Immature natural killer cell (primary cell): ENCODE measurements at regions not wholly inside any gene's neighbourhood (a gene's known extent, or its start where the extent isn't known, plus 50 kb on each side); places are given as distances from the start of the nearest gene placed in this dataset.

Source experiments
- DNase-seq, 3 donors: peaks; one replicate each; pipeline ENCODE4 v3.0.0; 2022; ENCODE audit warnings: mixed read lengths in 1 of 3
- H3K27ac Mint-ChIP-seq, 6 donors: one replicate each; pipeline ENCODE4 v1.8.0; 2020; ENCODE audit warnings: mixed read lengths in 6 of 6, mild to moderate bottlenecking in 5 of 6, inconsistent platforms in 4 of 6, moderate library complexity in 3 of 6
- H3K27me3 Mint-ChIP-seq, 3 donors: one replicate each; pipeline ENCODE4 v1.8.0; 2020 to 2021; ENCODE audit warnings: low read depth in 3 of 3, mild to moderate bottlenecking in 3 of 3, mixed read lengths in 3 of 3, moderate library complexity in 3 of 3, inconsistent platforms in 1 of 3
- H3K36me3 Mint-ChIP-seq, 3 donors: one replicate each; pipeline ENCODE4 v1.8.0; 2020; ENCODE audit warnings: mixed read lengths in 3 of 3, inconsistent platforms in 2 of 3, mild to moderate bottlenecking in 2 of 3
- H3K4me1 Mint-ChIP-seq, 2 donors: one replicate each; pipeline ENCODE4 v1.8.0; 2020; ENCODE audit warnings: inconsistent platforms in 2 of 2, mild to moderate bottlenecking in 2 of 2, mixed read lengths in 2 of 2, moderate library complexity in 1 of 2
- H3K4me3 Mint-ChIP-seq, 5 donors: one replicate each; pipeline ENCODE4 v1.8.0; 2020; ENCODE audit warnings: mild to moderate bottlenecking in 5 of 5, mixed read lengths in 5 of 5, inconsistent platforms in 3 of 5, moderate library complexity in 3 of 5
- H3K9me3 Mint-ChIP-seq, 6 donors: one replicate each; pipeline ENCODE4 v1.8.0; 2020; ENCODE audit warnings: mild to moderate bottlenecking in 6 of 6, mixed read lengths in 6 of 6, inconsistent platforms in 4 of 6, moderate library complexity in 3 of 6

DNA sequence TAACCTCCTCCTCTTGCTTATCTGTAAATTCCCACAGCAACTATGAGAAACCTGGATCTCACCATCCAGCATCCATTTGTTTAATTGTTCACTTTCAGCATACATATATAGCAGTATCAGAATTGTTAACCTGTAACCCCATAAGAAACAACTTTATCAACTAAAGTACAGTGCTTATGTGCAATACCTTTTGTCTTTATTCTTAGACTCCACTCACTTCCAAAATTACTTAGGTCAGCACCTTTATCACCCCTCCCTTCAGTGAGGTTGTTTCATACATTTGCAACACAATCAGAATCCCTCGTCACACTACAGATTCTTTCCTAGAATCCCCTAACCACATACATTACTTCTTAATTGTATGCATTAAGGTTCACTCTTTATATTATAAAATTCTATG lies 225.9 kb upstream of the NCKAP5 start:
- DNase-seq: no peak
- H3K4me1 Mint-ChIP-seq: no peaks in the 10 kb centered on the region
- H3K36me3 Mint-ChIP-seq: no peaks in the 10 kb centered on the region
- peaks cover 5 to 34% (median 11%) of the 10 kb centered on the region in 6 donors for H3K9me3 Mint-ChIP-seq
- no peak overlapping the region for H3K4me3 Mint-ChIP-seq
- H3K27me3 Mint-ChIP-seq: peaks cover 0 to under 1% (median 0%) of the 10 kb centered on the region in 3 donors
- no peak overlapping the region for H3K27ac Mint-ChIP-seq

DNA sequence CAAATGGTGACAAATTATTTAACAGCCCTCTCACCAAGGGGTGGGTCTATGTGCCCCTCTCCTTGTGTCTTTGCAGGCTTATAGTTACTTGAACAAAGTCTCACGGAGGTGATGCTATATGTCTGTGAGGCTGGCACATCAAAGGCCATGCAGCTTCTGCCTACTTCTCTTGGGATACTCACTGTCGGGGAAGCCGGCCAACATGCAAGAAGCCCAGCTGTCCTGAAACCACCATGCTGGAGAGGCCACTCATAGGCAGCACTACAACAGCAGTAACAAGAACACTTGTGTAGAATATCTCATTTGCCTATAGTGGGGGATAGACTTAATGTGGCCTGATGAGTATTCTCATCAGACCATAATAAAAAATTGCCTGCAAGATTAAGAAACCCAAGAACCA lies 233.7 kb upstream of the NCKAP5 start:
- no peak for DNase-seq
- no peaks in the 10 kb centered on the region for H3K36me3 Mint-ChIP-seq
- H3K4me1 Mint-ChIP-seq: no peaks in the 10 kb centered on the region
- peaks cover 3 to 6% (median 4%) of the 10 kb centered on the region in 6 donors for H3K9me3 Mint-ChIP-seq
- H3K4me3 Mint-ChIP-seq: no peak overlapping the region
- no peak overlapping the region for H3K27ac Mint-ChIP-seq
- peaks cover 0 to 4% (median under 1%) of the 10 kb centered on the region in 3 donors for H3K27me3 Mint-ChIP-seq

DNA sequence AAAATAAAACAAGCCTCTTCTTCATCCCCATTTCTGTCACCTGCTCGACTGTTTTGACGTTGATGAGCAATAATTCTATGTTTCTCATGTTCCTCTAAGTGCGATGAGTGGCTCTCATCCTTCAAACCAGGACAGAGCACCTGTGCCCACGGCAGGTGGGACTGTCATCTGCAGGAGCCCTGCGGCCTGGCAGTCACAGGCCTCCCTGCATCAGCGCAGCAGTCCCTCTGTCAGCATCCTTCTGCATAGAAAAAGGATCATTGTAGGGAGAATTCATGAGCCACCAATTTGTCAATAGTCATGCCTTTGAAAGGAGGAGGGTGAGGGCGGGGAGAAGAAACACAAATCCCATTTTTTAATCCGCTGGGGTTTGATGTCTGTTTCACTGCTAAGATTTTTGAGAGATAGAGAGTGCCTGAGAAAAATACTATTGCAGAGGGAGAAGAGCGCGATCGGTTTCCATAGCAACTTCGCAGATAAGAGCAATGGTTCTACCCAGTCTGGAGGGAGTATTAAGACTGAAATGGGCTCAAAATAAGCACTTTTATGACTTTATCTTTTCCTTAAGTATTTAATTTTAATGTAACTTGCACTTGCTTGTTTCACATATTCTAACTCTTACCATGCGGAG lies 234.3 kb upstream of the NCKAP5 start:
- H3K36me3 Mint-ChIP-seq: no peaks in the 10 kb centered on the region
- no peak overlapping the region for H3K4me3 Mint-ChIP-seq
- peaks cover 0 to 7% (median 1%) of the 10 kb centered on the region in 3 donors for H3K27me3 Mint-ChIP-seq
- peaks cover 2 to 6% (median 4%) of the 10 kb centered on the region in 6 donors for H3K9me3 Mint-ChIP-seq
- no peaks in the 10 kb centered on the region for H3K4me1 Mint-ChIP-seq
- DNase-seq: no peak
- H3K27ac Mint-ChIP-seq: no peak overlapping the region

DNA sequence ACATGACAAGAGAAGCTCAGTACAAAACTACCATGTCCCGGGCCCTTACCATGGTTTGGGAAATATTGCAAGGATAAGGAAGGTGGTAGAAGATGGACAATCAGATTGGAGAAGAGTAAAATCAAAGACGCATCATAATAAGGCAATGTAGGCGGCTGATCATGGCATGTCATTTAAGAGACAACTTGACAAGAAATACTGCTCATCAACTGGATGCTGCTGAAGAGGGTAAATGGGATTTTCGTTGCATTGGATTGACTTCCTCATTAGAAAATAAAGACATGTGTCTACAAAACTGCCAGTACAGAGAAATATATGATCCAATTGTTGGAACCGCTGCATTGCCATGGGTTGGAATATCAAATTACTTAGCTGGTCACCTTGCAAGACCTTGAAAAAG lies 238.3 kb upstream of the NCKAP5 start:
- Mint-ChIP-seq H3K9me3 (peaks cover 5 to 29% (median 13%) of the 10 kb centered on the region in 6 donors), H3K4me1 (no peaks in the 10 kb centered on the region), H3K27ac (no peak overlapping the region), H3K36me3 (peaks cover 0 to 8% (median 6%) of the 10 kb centered on the region in 3 donors), H3K27me3 (peaks cover 6 to 9% (median 8%) of the 10 kb centered on the region in 3 donors), H3K4me3 (no peak overlapping the region)
- DNase-seq: no peak

DNA sequence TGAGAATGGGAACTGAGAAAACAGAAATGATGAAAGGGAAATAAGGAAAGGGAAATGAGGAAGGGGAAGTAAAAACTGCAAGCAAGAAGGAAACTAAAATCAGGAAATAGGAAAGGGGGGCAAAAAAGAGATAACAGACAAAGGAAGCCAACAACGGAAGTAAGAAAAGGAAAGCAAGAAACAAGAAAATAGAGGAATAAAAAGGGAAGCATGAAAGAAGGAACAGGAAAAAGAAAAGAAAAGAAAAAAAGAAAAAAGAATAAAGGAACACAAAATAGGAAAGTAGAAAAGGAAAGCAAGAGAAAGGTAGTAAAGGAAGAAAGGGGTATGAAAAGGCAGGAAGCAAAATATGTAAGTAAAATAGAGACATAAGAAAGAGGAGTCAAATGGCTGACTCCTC lies 241.2 kb upstream of the NCKAP5 start:
- DNase-seq: no peak
- peaks cover 0 to 8% (median 6%) of the 10 kb centered on the region in 3 donors for H3K36me3 Mint-ChIP-seq
- no peak overlapping the region for H3K27ac Mint-ChIP-seq
- no peak overlapping the region for H3K4me3 Mint-ChIP-seq
- H3K27me3 Mint-ChIP-seq: peaks cover 6 to 8% (median 6%) of the 10 kb centered on the region in 3 donors
- peaks cover 5 to 29% (median 14%) of the 10 kb centered on the region in 6 donors for H3K9me3 Mint-ChIP-seq
- no peaks in the 10 kb centered on the region for H3K4me1 Mint-ChIP-seq

DNA sequence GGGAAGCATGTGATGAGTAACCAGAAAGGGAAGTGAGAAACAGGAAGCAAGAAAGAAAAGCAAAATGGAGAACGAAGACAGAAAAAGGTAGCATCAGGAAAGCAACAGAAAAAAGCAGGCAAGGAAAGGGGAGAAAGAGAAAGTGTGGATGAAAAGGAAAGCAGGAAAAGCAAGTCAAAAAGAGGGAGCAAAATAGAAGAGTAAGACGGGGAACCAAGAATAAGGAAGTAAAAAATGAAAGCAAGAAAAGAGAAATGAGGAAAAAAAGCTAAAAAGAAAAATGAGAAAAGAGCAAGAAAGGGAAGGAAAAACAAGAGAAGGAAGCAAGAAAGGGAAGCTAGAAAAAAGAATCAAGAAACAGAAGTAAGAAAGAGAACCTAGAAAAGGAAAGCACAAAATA lies 242.3 kb upstream of the NCKAP5 start:
- peaks cover 0 to 8% (median 6%) of the 10 kb centered on the region in 3 donors for H3K36me3 Mint-ChIP-seq
- no peak for DNase-seq
- H3K4me3 Mint-ChIP-seq: no peak overlapping the region
- no peak overlapping the region for H3K27ac Mint-ChIP-seq
- H3K9me3 Mint-ChIP-seq: peaks cover 5 to 29% (median 14%) of the 10 kb centered on the region in 6 donors
- H3K4me1 Mint-ChIP-seq: no peaks in the 10 kb centered on the region
- H3K27me3 Mint-ChIP-seq: peaks cover 6 to 8% (median 6%) of the 10 kb centered on the region in 3 donors

DNA sequence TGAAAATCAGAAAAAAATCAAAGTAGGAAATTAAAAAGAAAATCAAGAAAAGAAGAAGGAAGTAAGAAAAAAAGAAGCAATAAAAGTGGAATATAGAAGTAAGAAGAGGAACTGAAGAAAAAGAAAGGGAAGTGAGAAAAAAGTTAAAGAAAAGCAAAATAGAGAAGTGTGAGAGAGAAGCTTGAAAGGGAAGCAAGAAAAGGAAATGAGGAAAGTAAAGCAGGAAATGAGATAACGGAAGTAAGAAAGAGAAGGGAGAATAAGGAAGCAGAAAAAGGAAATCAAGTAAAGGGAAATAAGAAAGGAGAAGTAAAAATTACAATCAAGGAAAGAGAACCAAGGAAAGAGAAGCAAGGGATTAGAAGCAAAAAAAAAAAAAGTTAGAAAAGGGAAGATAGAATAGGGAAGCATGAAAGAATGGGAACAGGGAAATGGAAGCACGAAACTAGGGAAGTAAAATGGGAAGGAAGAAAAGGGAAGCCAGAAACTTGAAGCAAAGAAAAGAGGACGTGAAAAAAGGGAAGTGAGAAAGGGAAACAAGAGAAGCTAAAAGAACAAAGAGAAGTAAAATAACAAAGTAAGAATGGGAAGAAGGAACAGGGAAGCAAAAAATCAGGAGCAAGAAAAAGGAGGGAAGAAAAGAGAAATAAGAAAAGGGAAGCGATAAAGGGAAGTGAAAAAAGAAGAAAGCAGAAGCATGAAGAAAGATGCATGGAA lies 243.3 kb upstream of the NCKAP5 start:
- no peaks in the 10 kb centered on the region for H3K4me1 Mint-ChIP-seq
- H3K4me3 Mint-ChIP-seq: no peak overlapping the region
- no peak for DNase-seq
- H3K27ac Mint-ChIP-seq: no peak overlapping the region
- H3K9me3 Mint-ChIP-seq: peaks cover 4 to 29% (median 14%) of the 10 kb centered on the region in 6 donors
- H3K36me3 Mint-ChIP-seq: peaks cover 0 to 8% (median 6%) of the 10 kb centered on the region in 3 donors
- H3K27me3 Mint-ChIP-seq: peaks cover 6 to 8% (median 6%) of the 10 kb centered on the region in 3 donors

DNA sequence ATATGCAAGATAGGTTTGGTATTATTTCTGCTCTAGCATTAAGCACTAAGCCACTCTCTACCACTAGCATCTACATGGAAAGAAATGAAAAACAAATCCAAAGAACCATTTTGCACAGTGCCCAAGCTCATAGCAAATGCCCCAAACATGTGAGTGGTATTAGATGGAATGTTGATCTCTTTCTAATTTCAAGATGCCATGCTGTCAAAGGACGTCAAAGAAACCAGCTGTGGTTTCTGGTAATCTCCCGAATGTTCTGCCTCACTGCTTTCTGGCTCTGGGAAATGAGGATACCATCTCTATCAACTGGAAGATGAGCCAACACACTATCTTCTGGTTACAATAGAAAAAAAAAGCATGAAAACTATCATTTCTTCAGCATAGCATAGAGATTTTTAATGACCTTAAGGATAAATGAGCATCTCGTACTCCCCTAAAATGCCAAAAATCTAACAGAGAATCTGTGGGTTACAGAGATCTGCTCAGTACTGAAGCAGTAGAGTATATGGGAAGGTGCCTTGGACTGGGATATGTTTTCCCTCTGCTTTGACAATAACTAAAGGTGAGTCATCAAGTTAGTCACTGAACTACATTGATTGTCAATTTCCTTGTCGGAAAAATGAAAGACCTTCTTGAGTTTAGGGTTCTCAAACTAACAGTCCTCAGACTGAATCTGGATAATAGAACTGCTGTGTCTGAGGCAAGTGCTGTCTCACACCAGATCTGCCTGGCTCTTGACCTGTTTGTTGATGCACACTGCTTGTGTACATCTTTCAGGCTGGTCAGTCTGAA lies 244.8 kb upstream of the NCKAP5 start:
- H3K4me1 Mint-ChIP-seq: no peaks in the 10 kb centered on the region
- peaks cover 0 to 8% (median 6%) of the 10 kb centered on the region in 3 donors for H3K36me3 Mint-ChIP-seq
- H3K4me3 Mint-ChIP-seq: no peak overlapping the region
- DNase-seq: no peak
- H3K27me3 Mint-ChIP-seq: peaks cover 2 to 6% (median 6%) of the 10 kb centered on the region in 3 donors
- H3K27ac Mint-ChIP-seq: no peak overlapping the region
- peaks cover 4 to 22% (median 13%) of the 10 kb centered on the region in 6 donors for H3K9me3 Mint-ChIP-seq

DNA sequence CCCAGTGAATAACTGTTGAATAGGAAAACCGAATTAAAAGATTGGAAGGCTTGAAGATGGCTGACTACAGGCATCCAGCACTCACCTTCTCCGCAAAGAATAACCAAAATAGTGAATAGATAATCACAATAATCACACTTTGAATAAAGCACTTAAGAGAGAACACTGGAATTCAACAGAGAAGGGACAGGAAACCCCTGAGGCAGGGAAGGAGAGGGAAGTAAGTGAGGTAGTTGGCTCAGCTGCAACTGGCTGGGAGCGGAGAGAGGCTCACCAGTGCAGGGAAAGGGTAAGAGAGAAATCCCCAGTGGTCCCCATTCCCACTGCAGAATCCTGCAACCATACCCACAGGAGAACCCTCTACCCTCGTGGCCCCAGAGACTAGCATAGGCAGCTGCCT lies 246.6 kb upstream of the NCKAP5 start:
- no peak for DNase-seq

DNA sequence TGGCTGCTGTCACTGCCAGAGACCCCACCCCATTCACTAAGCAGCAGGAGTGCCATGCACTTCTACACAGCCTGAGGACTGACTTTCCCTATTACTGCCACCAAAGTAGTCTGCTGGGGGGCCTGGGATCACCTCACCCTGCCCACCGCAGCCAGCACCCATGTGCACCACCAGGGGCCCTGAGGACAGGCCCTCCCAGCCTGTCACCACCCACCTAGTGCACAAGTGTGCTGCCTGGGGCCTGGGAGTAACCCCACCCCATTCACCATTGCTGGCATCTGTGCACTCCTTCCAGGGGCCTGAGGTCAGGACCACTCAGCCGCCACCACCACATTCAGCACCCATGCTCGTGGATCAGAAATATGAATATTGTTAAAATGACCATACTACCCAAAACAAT lies 247.8 kb upstream of the NCKAP5 start:
- H3K9me3 Mint-ChIP-seq: peaks cover 0 to 5% (median 0%) of the 10 kb centered on the region in 6 donors
- H3K4me3 Mint-ChIP-seq: no peak overlapping the region
- H3K27ac Mint-ChIP-seq: no peak overlapping the region
- H3K27me3 Mint-ChIP-seq: peaks cover 0 to 7% (median 0%) of the 10 kb centered on the region in 3 donors
- no peak for DNase-seq
- H3K36me3 Mint-ChIP-seq: peaks cover 0 to under 1% (median 0%) of the 10 kb centered on the region in 3 donors
- no peaks in the 10 kb centered on the region for H3K4me1 Mint-ChIP-seq

More for the DNA sequence above, 246.6 kb upstream of the NCKAP5 start:
- peaks cover 0 to 6% (median 3%) of the 10 kb centered on the region in 6 donors for H3K9me3 Mint-ChIP-seq
- peaks cover 0 to 8% (median 6%) of the 10 kb centered on the region in 3 donors for H3K36me3 Mint-ChIP-seq
- H3K4me1 Mint-ChIP-seq: no peaks in the 10 kb centered on the region
- H3K4me3 Mint-ChIP-seq: no peak overlapping the region
- peaks cover 0 to 10% (median 2%) of the 10 kb centered on the region in 3 donors for H3K27me3 Mint-ChIP-seq
- no peak overlapping the region for H3K27ac Mint-ChIP-seq

DNA sequence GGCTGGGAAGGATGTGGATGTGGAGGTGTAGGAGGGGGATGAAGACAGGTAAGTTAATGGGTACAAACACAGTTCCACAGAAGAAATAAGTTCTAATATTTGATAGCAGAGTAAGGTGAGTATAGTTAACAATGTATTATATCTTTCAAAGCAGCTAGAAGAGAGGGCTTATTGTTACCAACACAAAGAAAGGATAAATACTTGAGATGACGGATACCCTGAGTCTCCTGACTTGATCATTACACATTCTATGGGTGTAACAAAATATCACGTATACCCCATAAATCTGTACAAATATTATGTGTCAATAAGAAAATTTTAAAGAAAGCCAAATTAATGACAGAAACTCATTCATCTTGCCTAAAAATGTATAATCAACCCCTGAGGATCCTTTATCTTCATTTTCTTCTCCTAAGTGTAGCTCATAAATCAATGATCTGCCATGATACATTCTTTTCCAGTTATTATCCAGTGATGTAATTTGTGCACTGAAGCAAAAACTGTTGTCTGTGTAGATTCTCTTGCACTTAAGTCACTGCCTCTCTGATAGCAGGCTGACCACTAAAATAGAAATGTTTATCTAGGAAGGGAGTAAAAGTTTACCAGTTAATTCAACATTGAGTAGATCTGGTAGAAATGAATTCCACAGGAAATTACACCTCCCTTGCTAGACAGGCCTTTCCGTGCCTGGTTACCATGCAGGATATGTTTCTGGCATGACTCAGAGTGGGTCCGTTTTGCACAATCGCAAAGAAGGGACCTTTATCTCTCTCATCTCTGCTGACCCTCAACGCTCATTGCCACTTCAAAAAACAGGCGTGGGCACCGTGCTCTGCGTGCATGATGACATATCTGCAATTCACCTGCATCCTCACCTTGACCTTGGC lies 249.7 kb upstream of the NCKAP5 start:
- no peak for DNase-seq
- peaks cover 0 to 5% (median under 1%) of the 10 kb centered on the region in 3 donors for H3K27me3 Mint-ChIP-seq
- no peaks in the 10 kb centered on the region for H3K4me1 Mint-ChIP-seq
- no peaks in the 10 kb centered on the region for H3K36me3 Mint-ChIP-seq
- no peak overlapping the region for H3K27ac Mint-ChIP-seq
- no peak overlapping the region for H3K4me3 Mint-ChIP-seq
- peaks cover 0 to 3% (median 0%) of the 10 kb centered on the region in 6 donors for H3K9me3 Mint-ChIP-seq

DNA sequence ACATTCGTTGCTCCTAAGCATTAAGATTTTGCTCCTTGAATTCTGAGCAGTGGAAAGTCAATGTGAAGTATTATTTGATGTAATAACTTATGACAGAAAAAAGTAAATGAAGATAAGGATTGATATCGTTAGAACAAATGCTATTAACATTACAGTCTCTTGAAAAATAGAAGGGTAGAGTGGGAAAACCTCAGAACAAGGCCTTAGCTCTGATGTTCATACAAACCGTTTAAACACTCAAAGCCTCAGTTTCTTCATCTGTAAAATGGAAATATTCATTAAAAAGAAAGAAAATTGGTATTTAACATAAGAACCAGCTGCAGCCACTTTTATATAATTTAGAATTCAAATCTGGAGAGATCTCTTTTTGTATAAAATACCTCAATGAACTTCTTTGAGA lies 250.4 kb upstream of the NCKAP5 start:
- peaks cover 0 to 5% (median 4%) of the 10 kb centered on the region in 3 donors for H3K27me3 Mint-ChIP-seq
- peaks cover 0 to 3% (median 0%) of the 10 kb centered on the region in 6 donors for H3K9me3 Mint-ChIP-seq
- DNase-seq: no peak
- H3K4me3 Mint-ChIP-seq: no peak overlapping the region
- H3K4me1 Mint-ChIP-seq: no peaks in the 10 kb centered on the region
- no peaks in the 10 kb centered on the region for H3K36me3 Mint-ChIP-seq
- no peak overlapping the region for H3K27ac Mint-ChIP-seq

DNA sequence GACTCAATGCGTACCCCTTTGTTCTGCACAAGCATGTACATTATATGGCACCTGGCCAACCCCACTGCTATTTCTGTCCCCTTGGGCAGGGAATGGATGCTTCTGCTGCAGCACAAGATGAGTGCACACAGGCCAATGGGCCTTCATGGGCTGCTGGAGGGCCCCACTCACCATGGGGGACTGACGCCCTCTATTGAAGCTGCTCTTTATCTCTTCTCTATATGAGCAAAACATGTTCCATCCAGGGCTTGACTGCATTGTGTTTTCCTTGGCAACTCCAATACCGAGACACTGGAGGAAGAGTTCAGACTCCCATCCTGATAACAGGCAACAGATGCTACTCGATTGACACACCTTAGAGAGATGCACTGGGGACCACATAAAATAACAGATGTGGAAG lies 251.6 kb upstream of the NCKAP5 start:
- H3K9me3 Mint-ChIP-seq: peaks cover 0 to 2% (median 0%) of the 10 kb centered on the region in 6 donors
- peaks cover 0 to 5% (median 4%) of the 10 kb centered on the region in 3 donors for H3K27me3 Mint-ChIP-seq
- no peak overlapping the region for H3K27ac Mint-ChIP-seq
- no peaks in the 10 kb centered on the region for H3K36me3 Mint-ChIP-seq
- no peak for DNase-seq
- no peaks in the 10 kb centered on the region for H3K4me1 Mint-ChIP-seq
- no peak overlapping the region for H3K4me3 Mint-ChIP-seq
